A172 (cell line): ENCODE measurements at regions not wholly inside any gene's neighbourhood (a gene's known extent, or its start where the extent isn't known, plus 50 kb on each side); places are given as distances from the start of the nearest gene placed in this dataset.

Experiments
- DNase-seq: peaks from one replicate; pipeline ENCODE4 v3.0.0-alpha.2; 2015; ENCODE audit warnings: low spot score

- DNase-seq: no peak
Measured at GRCh38 chr10:29395409-29395808, 106.5 kb downstream of the LYZL1 start.

GRCh38 chr10:29397221-29397620, 108.4 kb downstream of the LYZL1 start:
- no peak for DNase-seq

GRCh38 chr10:29403208-29403607, 114.3 kb downstream of the LYZL1 start:
- no peak for DNase-seq

GRCh38 chr10:29407280-29407858, 118.5 kb downstream of the LYZL1 start:
- DNase-seq: no peak
